ENCODE measurements at regions not wholly inside any gene's neighbourhood (a gene's known extent, or its start where the extent isn't known, plus 50 kb on each side); places are given as distances from the start of the nearest gene placed in this dataset.

GRCh38 chr18:39215920-39216319 lies 1650.3 kb upstream of the CELF4 start:
- 52% methylated on average over 2 of the region's 2 CpGs for WGBS (ENCODE audit: insufficient coverage, insufficient replicate concordance, low lambda C conversion rate, missing lambda C conversion rate)
- CTCF ChIA-PET, result no interaction called here

DNA sequence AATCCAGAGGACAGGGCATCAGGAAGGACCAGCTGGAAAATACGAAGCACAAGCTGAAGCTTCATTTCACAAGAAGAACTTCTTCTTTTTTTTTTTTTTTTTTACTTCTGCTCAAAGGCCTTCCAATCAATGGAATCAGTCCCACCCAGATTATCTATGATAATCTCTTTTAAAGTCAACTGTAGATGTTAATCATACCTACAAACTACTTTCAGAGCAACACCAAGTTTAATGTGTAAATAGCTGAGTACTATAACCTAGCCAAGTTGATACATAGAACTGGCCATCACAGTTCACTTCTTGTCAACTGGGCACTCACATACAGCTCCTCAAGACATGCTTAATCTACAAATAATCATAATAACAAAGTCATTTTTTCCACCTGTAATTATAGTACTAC lies 1645.9 kb upstream of the CELF4 start:
- SMC1A ChIA-PET (ENCODE audit: uncharacterized antibody, unreplicated experiment), result no interaction called here
- POLR2A ChIA-PET, result no interaction called here
- ATAC-seq, result no peak
- CTCF ChIA-PET, result no interaction called here
- Histone ChIP-seq H3K27ac (ENCODE audit: control insufficient read depth, insufficient read depth) (no peak overlapping the region), H3K79me2 (ENCODE audit: control insufficient read depth, insufficient read depth, low read length) (no peaks in the 10 kb centered on the region), H4K20me1 (ENCODE audit: control insufficient read depth, insufficient read depth) (no peaks in the 10 kb centered on the region), H2AFZ (ENCODE audit: control insufficient read depth, low read depth, low read length) (no peak overlapping the region), H3K9ac (ENCODE audit: control insufficient read depth, insufficient read depth, low read length) (no peak overlapping the region), H3K36me3 (ENCODE audit: control insufficient read depth in 2 of 2, insufficient read depth in 2 of 2, low read length in 1 of 2) (no peaks in the 10 kb centered on the region), H3K4me3 (no peak overlapping the region), H3K27me3 (replicated peaks in 1 of 2; ENCODE audit: control insufficient read depth in 2 of 2, insufficient read depth in 2 of 2, low read length in 1 of 2) (no peaks in the 10 kb centered on the region), H3K4me1 (ENCODE audit: control insufficient read depth, insufficient read depth, low read length) (no peaks in the 10 kb centered on the region), H3K4me2 (ENCODE audit: control insufficient read depth, insufficient read depth) (no peak overlapping the region), H3K9me3 (replicated peaks; ENCODE audit: control insufficient read depth, insufficient read depth, low read length) (no peaks in the 10 kb centered on the region)
- no peak for TF ChIP-seq POU2F2 (IDR thresholded peaks at IDR 0.05; ENCODE audit: borderline replicate concordance, low read depth, low read length)
- no peak for TF ChIP-seq WRNIP1 (IDR thresholded peaks at IDR 0.05; ENCODE audit: borderline replicate concordance, low read depth, low read length)
- WGBS (ENCODE audit: insufficient coverage, insufficient replicate concordance, low lambda C conversion rate, missing lambda C conversion rate), result 0% methylated on average over 1 of the region's 1 CpG
- no peak for FAIRE-seq
- in situ Hi-C loops (cut with MboI) (no loop called here), intact Hi-C loops (cut with micrococcal nuclease; ENCODE audit: unreplicated experiment) (no loop called here)
- no peak for DNase-seq (ENCODE audit: low read depth, low spot score)
- BruUV-seq (replicated peaks), result no TSS peak
- RAD21 ChIA-PET (ENCODE audit: unreplicated experiment), result no interaction called here

More at GRCh38 chr18:39215920-39216319, 1650.3 kb upstream of the CELF4 start:
- intact Hi-C loops (cut with micrococcal nuclease; ENCODE audit: unreplicated experiment) (no loop called here), in situ Hi-C loops (cut with MboI) (no loop called here)
- H3K9ac ChIP-seq (ENCODE audit: control insufficient read depth, insufficient read depth, low read length), result no peak overlapping the region
- POLR2A ChIA-PET, result no interaction called here
- FAIRE-seq (no peak), DNase-seq (ENCODE audit: low read depth, low spot score) (no peak), ATAC-seq (no peak)
- H3K4me3 ChIP-seq, result no peak overlapping the region
- H3K36me3 ChIP-seq (ENCODE audit: control insufficient read depth in 2 of 2, insufficient read depth in 2 of 2, low read length in 1 of 2), result no peaks in the 10 kb centered on the region
- no peaks in the 10 kb centered on the region for H3K79me2 ChIP-seq (ENCODE audit: control insufficient read depth, insufficient read depth, low read length)
- no TSS peak for BruUV-seq (replicated peaks)
- no peaks in the 10 kb centered on the region for H4K20me1 ChIP-seq (ENCODE audit: control insufficient read depth, insufficient read depth)
- no peak overlapping the region for H3K27ac ChIP-seq (ENCODE audit: control insufficient read depth, insufficient read depth)
- RAD21 ChIA-PET (ENCODE audit: unreplicated experiment), result no interaction called here
- TF ChIP-seq SUZ12 (IDR thresholded peaks at IDR 0.05; ENCODE audit: unreplicated experiment) (no peak), MTA3 (IDR thresholded peaks at IDR 0.05; ENCODE audit: borderline replicate concordance, low read length) (no peak), ZNF207 (IDR thresholded peaks at IDR 0.05; ENCODE audit: borderline replicate concordance) (no peak), GABPA (IDR thresholded peaks at IDR 0.05; ENCODE audit: low read depth) (no peak), SIN3A (IDR thresholded peaks at IDR 0.05; ENCODE audit: low read depth, low read length) (no peak), CBX5 (IDR thresholded peaks at IDR 0.05; ENCODE audit: low read depth) (no peak)
- H3K4me2 ChIP-seq (ENCODE audit: control insufficient read depth, insufficient read depth), result no peak overlapping the region
- H3K4me1 ChIP-seq (ENCODE audit: control insufficient read depth, insufficient read depth, low read length), result no peaks in the 10 kb centered on the region
- H2AFZ ChIP-seq (ENCODE audit: control insufficient read depth, low read depth, low read length), result no peak overlapping the region
- no peaks in the 10 kb centered on the region for H3K9me3 ChIP-seq (replicated peaks; ENCODE audit: control insufficient read depth, insufficient read depth, low read length)
- SMC1A ChIA-PET (ENCODE audit: uncharacterized antibody, unreplicated experiment), result no interaction called here
- H3K27me3 ChIP-seq (replicated peaks in 1 of 2; ENCODE audit: control insufficient read depth in 2 of 2, insufficient read depth in 2 of 2, low read length in 1 of 2), result no peaks in the 10 kb centered on the region

Data from GM12878 (cell line).